SH-SY5Y (cell line): ENCODE measurements at regions not wholly inside any gene's neighbourhood (a gene's known extent, or its start where the extent isn't known, plus 50 kb on each side); places are given as distances from the start of the nearest gene placed in this dataset.

ENCODE experiments used
- GATA2 ChIP-seq: IDR thresholded peaks from 2 replicates; pipeline ENCODE4 v1.6.1; 2011; ENCODE audit warnings: mild to moderate bottlenecking, low read depth, low read length
- GATA3 ChIP-seq: IDR thresholded peaks from 2 replicates; pipeline ENCODE4 v1.6.1; 2011; ENCODE audit warnings: low read depth, mild to moderate bottlenecking, low read length, moderate library complexity

- TF ChIP-seq GATA3 (no peak), GATA2 (no peak)
These were observed 963.3 kb upstream of the GJE1 start for GRCh38 chr6:141169419-141169818.
